Prostate gland (tissue), 2 donors: ENCODE measurements at regions not wholly inside any gene's neighbourhood (a gene's known extent, or its start where the extent isn't known, plus 50 kb on each side); places are given as distances from the start of the nearest gene placed in this dataset.

ENCODE experiments used
- DNase-seq: peaks from one replicate; pipeline ENCODE4 v3.0.0-alpha.2; 2019; ENCODE audit warnings: low spot score
- H3K27ac ChIP-seq, 2 donors: fragments of 200-600 bp; sonication (generic); 2 replicates each; pipeline ENCODE4 v1.5.1; 2017 to 2019
- H3K27me3 ChIP-seq: fragments of 200-600 bp; sonication (generic); replicated peaks from 2 replicates; pipeline ENCODE4 v1.5.1; 2019; ENCODE audit not compliant: insufficient read depth
- H3K36me3 ChIP-seq, 2 donors: fragments of 200-600 bp; sonication (generic); 1 replicate in 1 of 2; 2 replicates in 1 of 2; pipeline versions ENCODE4 v1.5.1 to v1.8.1; 2017 to 2019
- H3K4me1 ChIP-seq: fragments of 200-600 bp; sonication (generic); replicated peaks from 2 replicates; pipeline ENCODE4 v1.5.1; 2019
- H3K4me3 ChIP-seq, 2 donors: fragments of 200-600 bp; sonication (generic); 2 replicates each; pipeline ENCODE4 v1.5.1; 2017 to 2019
- H3K9me3 ChIP-seq: fragments of 200-600 bp; sonication (generic); 2 replicates; pipeline ENCODE4 v1.5.1; 2017
- CTCF ChIP-seq, 4 experiments: fragments of 200-600 bp in 2 of 4; fragments of 450-650 bp in 2 of 4; sonication (generic) in 2 of 4; IDR thresholded peaks; 1 replicate in 3 of 4; 2 replicates in 1 of 4; pipeline ENCODE4 v1.5.1; 2016 to 2019; ENCODE audit warnings: antibody characterized with exemption in 4 of 4, mild to moderate bottlenecking in 2 of 4, moderate library complexity in 2 of 4
- POLR2A ChIP-seq: fragments of 450-650 bp; IDR thresholded peaks from one replicate; pipeline ENCODE4 v1.6.1; 2016; ENCODE audit warnings: antibody characterized with exemption, mild to moderate bottlenecking
- POLR2AphosphoS5 ChIP-seq: sonication (generic); formaldehyde crosslinking; IDR thresholded peaks from one replicate; pipeline ENCODE4 v1.6.1; 2017; ENCODE audit warnings: antibody characterized with exemption
- WGBS: methylation state at CpG from one replicate; pipeline ENCODE4 v1.1.5; 2018; 5-methylcytosine and 5-hydroxymethylcytosine counted together
- intact Hi-C: fragments of 100-400 bp; cut with DNase I; formaldehyde crosslinking; loops from one replicate; pipeline ENCODE4 v1.14.2; 2022

GRCh38 chr14:87149583-87150354, 843.2 kb downstream of the GALC start:
- no peak for DNase-seq
- 45% methylated on average over 6 of the region's 6 CpGs for WGBS
- H3K4me1 ChIP-seq: no peaks in the 10 kb centered on the region
- H3K36me3 ChIP-seq: no peaks in the 10 kb centered on the region
- H3K27me3 ChIP-seq: no peaks in the 10 kb centered on the region
- H3K9me3 ChIP-seq: no peaks in the 10 kb centered on the region
- intact Hi-C loops: no loop called here
- TF ChIP-seq POLR2AphosphoS5 (no peak), CTCF (IDR thresholded peaks at IDR 0.05) (no peak), POLR2A (no peak)
- H3K27ac ChIP-seq: no peak overlapping the region
- H3K4me3 ChIP-seq: no peak overlapping the region

- intact Hi-C loops: no loop called here
- no peak for DNase-seq
- Histone ChIP-seq H3K4me3 (no peak overlapping the region), H3K27me3 (no peaks in the 10 kb centered on the region), H3K27ac (no peak overlapping the region), H3K9me3 (no peaks in the 10 kb centered on the region), H3K4me1 (no peaks in the 10 kb centered on the region), H3K36me3 (no peaks in the 10 kb centered on the region)
- TF ChIP-seq POLR2A (no peak), POLR2AphosphoS5 (no peak), CTCF (IDR thresholded peaks at IDR 0.05) (no peak)
- WGBS: 56% methylated on average over 3 of the region's 3 CpGs
These were observed 844.3 kb downstream of the GALC start for GRCh38 chr14:87148655-87149054.

- H3K27ac ChIP-seq: no peak overlapping the region
- H3K4me1 ChIP-seq: no peaks in the 10 kb centered on the region
- no peak overlapping the region for H3K4me3 ChIP-seq
- WGBS: 93% methylated on average over 3 of the region's 3 CpGs
- TF ChIP-seq POLR2A (no peak), POLR2AphosphoS5 (no peak), CTCF (IDR thresholded peaks at IDR 0.05) (no peak)
- intact Hi-C loops: no loop called here
- no peak for DNase-seq
- no peaks in the 10 kb centered on the region for H3K27me3 ChIP-seq
- no peaks in the 10 kb centered on the region for H3K36me3 ChIP-seq
- H3K9me3 ChIP-seq: no peaks in the 10 kb centered on the region
These were observed 850.3 kb downstream of the GALC start for GRCh38 chr14:87142551-87143211.

- Histone ChIP-seq H3K27ac (no peak overlapping the region), H3K27me3 (no peaks in the 10 kb centered on the region), H3K9me3 (no peaks in the 10 kb centered on the region), H3K36me3 (no peaks in the 10 kb centered on the region), H3K4me3 (no peak overlapping the region), H3K4me1 (no peaks in the 10 kb centered on the region)
- 77% methylated on average over 2 of the region's 2 CpGs for WGBS
- DNase-seq: no peak
- intact Hi-C loops: no loop called here
- no peak for TF ChIP-seq POLR2AphosphoS5
- TF ChIP-seq POLR2A: no peak
- TF ChIP-seq CTCF (IDR thresholded peaks at IDR 0.05): no peak
These were observed 851.2 kb downstream of the GALC start for GRCh38 chr14:87141801-87142200.

GRCh38 chr14:87139299-87139698, 853.7 kb downstream of the GALC start:
- Histone ChIP-seq H3K4me1 (no peaks in the 10 kb centered on the region), H3K27me3 (no peaks in the 10 kb centered on the region), H3K27ac (no peak overlapping the region), H3K9me3 (no peaks in the 10 kb centered on the region), H3K4me3 (no peak overlapping the region), H3K36me3 (no peaks in the 10 kb centered on the region)
- no peak for DNase-seq
- TF ChIP-seq CTCF (IDR thresholded peaks at IDR 0.05): no peak
- no peak for TF ChIP-seq POLR2A
- no peak for TF ChIP-seq POLR2AphosphoS5
- intact Hi-C loops: no loop called here
- 87% methylated on average over 2 of the region's 2 CpGs for WGBS
